ENCODE measurements at regions not wholly inside any gene's neighbourhood (a gene's known extent, or its start where the extent isn't known, plus 50 kb on each side); places are given as distances from the start of the nearest gene placed in this dataset.

GRCh38 chr13:62444805-62445204, 1029.2 kb upstream of the PCDH20 start:
- no peak for TF ChIP-seq CTCF (IDR thresholded peaks at IDR 0.05; ENCODE audit: insufficient read depth, low read depth, low read length, missing control alignments)
- DNase-seq (ENCODE audit: low read depth) = no peak
- no peak overlapping the region for H3K4me3 ChIP-seq (ENCODE audit: low read length)

- no peak for DNase-seq (ENCODE audit: low read depth)
- no peak for TF ChIP-seq CTCF (IDR thresholded peaks at IDR 0.05; ENCODE audit: insufficient read depth, low read depth, low read length, missing control alignments)
- no peak overlapping the region for H3K4me3 ChIP-seq (ENCODE audit: low read length)
Observed at GRCh38 chr13:62434081-62434480, 1018.4 kb upstream of the PCDH20 start.

- no peak for TF ChIP-seq CTCF (IDR thresholded peaks at IDR 0.05; ENCODE audit: insufficient read depth, low read depth, low read length, missing control alignments)
- no peak for DNase-seq (ENCODE audit: low read depth)
- H3K4me3 ChIP-seq (ENCODE audit: low read length) = no peak overlapping the region
Observed at GRCh38 chr13:62433660-62434059, 1018.0 kb upstream of the PCDH20 start.

- no peak for TF ChIP-seq CTCF (IDR thresholded peaks at IDR 0.05; ENCODE audit: insufficient read depth, low read depth, low read length, missing control alignments)
- DNase-seq (ENCODE audit: low read depth) = no peak
- H3K4me3 ChIP-seq (ENCODE audit: low read length) = no peak overlapping the region
Observed at GRCh38 chr13:62432906-62433305, 1017.3 kb upstream of the PCDH20 start.

GRCh38 chr13:62432295-62432694, 1016.6 kb upstream of the PCDH20 start:
- no peak overlapping the region for H3K4me3 ChIP-seq (ENCODE audit: low read length)
- no peak for TF ChIP-seq CTCF (IDR thresholded peaks at IDR 0.05; ENCODE audit: insufficient read depth, low read depth, low read length, missing control alignments)
- DNase-seq (ENCODE audit: low read depth) = no peak

GRCh38 chr13:62431852-62432251, 1016.2 kb upstream of the PCDH20 start:
- no peak overlapping the region for H3K4me3 ChIP-seq (ENCODE audit: low read length)
- no peak for TF ChIP-seq CTCF (IDR thresholded peaks at IDR 0.05; ENCODE audit: insufficient read depth, low read depth, low read length, missing control alignments)
- DNase-seq (ENCODE audit: low read depth) = no peak

- DNase-seq (ENCODE audit: low read depth) = peak; percentile 23
- no peak for TF ChIP-seq CTCF (IDR thresholded peaks at IDR 0.05; ENCODE audit: insufficient read depth, low read depth, low read length, missing control alignments)
- no peak overlapping the region for H3K4me3 ChIP-seq (ENCODE audit: low read length)
Observed at GRCh38 chr13:62418872-62419271, 1003.2 kb upstream of the PCDH20 start.

Data from epithelial cell of esophagus (primary cell).